Naive thymus-derived CD8-positive, alpha-beta T cell (primary cell): ENCODE measurements at regions not wholly inside any gene's neighbourhood (a gene's known extent, or its start where the extent isn't known, plus 50 kb on each side); places are given as distances from the start of the nearest gene placed in this dataset.
"Not testable (repeated sequence)": the region's sequence is repeated elsewhere in the genome, so short reads cannot be mapped to it uniquely, and the experiment has no call there.

Experiments used
- ATAC-seq, 2 donors: fragments of 150-1000 bp; cut with Tn5 transposase in 1 of 2; sonication (Bioruptor Pico), chemical (Tn5 transposase) in 1 of 2; 1 replicate in 1 of 2; 2 replicates in 1 of 2; pipeline ENCODE4 v1.10.0; 2021; ENCODE audit warnings: mild to moderate bottlenecking in 2 of 2, moderate library complexity in 2 of 2
- POLR2A ChIA-PET: fragments of 350-600 bp; sonication (Branson Sonifier 250); formaldehyde crosslinking; loops from one replicate; lab custom pipeline; 2021; ENCODE audit warnings: antibody characterized with exemption; lab: Charles Lee
- DNase-seq, 10 donors: peaks; one replicate each; pipeline versions ENCODE4 v3.0.0 to v3.0.0-alpha.2; 2020 to 2022
- H3K27ac Mint-ChIP-seq, 10 donors: one replicate each; pipeline ENCODE4 v1.8.0; 2020 to 2022; ENCODE audit warnings: mild to moderate bottlenecking in 10 of 10, mixed read lengths in 10 of 10, moderate library complexity in 4 of 10, inconsistent platforms in 1 of 10
- H3K27me3 Mint-ChIP-seq, 5 donors: one replicate each; pipeline ENCODE4 v1.8.0; 2021 to 2022; ENCODE audit warnings: mixed read lengths in 5 of 5
- H3K36me3 Mint-ChIP-seq, 3 donors: one replicate each; pipeline ENCODE4 v1.8.0; 2020 to 2022; ENCODE audit warnings: mixed read lengths in 3 of 3, mild to moderate bottlenecking in 2 of 3, inconsistent platforms in 1 of 3
- H3K4me1 Mint-ChIP-seq, 4 donors: one replicate each; pipeline ENCODE4 v1.8.0; 2021 to 2022; ENCODE audit warnings: mixed read lengths in 4 of 4
- H3K4me3 Mint-ChIP-seq, 10 donors: one replicate each; pipeline ENCODE4 v1.8.0; 2020 to 2022; ENCODE audit warnings: mild to moderate bottlenecking in 10 of 10, mixed read lengths in 10 of 10, moderate library complexity in 6 of 10, inconsistent platforms in 1 of 10
- H3K9me3 Mint-ChIP-seq, 9 donors: one replicate each; pipeline ENCODE4 v1.8.0; 2020 to 2022; ENCODE audit warnings: mixed read lengths in 9 of 9, mild to moderate bottlenecking in 3 of 9, inconsistent platforms in 1 of 9, moderate library complexity in 1 of 9

DNA sequence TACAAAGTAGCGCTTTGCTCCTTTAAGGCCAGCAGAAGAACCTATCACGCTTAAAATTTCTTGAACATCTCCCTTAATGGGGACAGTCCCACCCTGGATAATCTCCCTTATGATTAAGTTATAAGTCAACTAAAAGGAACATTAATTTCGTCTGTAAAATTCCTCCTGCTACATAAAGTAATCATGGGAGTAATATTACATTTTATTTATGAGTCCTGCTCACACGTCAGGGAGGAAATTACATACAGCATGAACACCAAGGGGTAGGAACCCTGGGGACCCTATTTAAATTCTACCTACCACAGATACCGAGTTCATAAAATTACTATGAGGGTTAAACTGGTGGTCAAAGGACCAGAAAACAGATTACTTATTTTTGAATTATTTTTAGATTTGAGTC lies 926.6 kb upstream of the MBL2 start:
- H3K27ac Mint-ChIP-seq = no peak overlapping the region
- no peak for ATAC-seq

DNA sequence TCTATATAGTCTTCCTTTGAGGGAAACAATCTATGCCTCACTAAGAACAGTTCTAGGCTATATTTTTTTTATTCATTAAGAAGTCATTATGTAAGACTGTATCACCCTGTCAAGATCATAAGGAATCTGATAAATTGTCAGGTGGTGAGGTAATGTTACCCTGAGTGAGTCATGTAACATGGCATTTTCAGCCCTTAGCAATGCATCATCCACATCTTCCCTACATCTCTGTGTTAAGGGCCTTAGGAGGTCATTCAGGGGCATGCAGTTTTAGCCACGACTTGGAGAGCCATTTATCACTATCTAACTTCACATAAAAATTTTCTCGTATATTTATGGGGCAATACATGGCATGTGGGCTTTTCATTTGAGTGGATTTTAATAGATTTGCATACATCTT lies 924.5 kb upstream of the MBL2 start:
- Mint-ChIP-seq H3K4me3 (no peak overlapping the region), H3K9me3 (peaks cover 0 to 19% (median 6%) of the 10 kb centered on the region in 9 donors), H3K27ac (peak overlapping the region in 1 of 10 donors; percentile 34), H3K36me3 (no peaks in the 10 kb centered on the region), H3K27me3 (no peaks in the 10 kb centered on the region), H3K4me1 (no peaks in the 10 kb centered on the region)
- DNase-seq = no peak
- POLR2A ChIA-PET = no interaction called here
- no peak for ATAC-seq

More for the DNA sequence above, 926.6 kb upstream of the MBL2 start:
- Mint-ChIP-seq H3K9me3 (peaks cover 0 to 19% (median 6%) of the 10 kb centered on the region in 9 donors), H3K36me3 (no peaks in the 10 kb centered on the region), H3K27me3 (no peaks in the 10 kb centered on the region), H3K4me1 (no peaks in the 10 kb centered on the region), H3K4me3 (no peak overlapping the region)
- no peak for DNase-seq
- POLR2A ChIA-PET = no interaction called here

DNA sequence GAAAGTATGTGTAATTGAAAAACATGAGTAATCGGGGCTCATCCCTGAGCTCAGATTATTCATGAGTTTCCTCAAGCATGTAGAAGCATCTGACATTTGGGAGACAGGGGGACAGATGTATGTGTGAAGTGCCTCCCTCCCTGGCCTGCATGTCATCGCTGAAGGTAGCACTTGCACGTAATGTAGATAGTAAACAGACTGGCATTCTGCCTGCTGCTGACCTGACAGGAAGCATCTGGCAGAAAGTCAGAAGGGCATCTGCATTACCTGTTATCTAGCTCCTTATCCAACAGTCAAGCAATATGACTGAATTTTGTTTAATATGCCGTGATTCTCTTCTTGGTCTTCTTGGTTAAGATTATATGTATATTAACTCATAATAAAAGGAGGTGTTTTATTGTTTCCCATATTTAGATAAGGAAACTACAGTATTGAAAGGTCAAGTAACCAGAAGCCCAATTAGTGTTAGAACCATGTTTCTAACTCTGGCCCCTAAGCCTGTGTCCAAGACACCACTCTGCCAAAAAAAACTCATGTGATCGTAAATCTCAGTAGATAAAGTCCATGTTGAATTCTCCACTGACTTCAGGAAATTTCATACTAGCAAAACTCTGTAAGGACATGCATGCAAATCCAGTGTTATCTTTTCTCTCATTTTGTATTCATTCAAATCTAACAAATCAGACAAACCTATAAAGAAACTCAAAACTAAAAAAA lies 918.1 kb upstream of the MBL2 start:
- Mint-ChIP-seq H3K4me3 (no peak overlapping the region), H3K4me1 (no peaks in the 10 kb centered on the region), H3K27ac (no peak overlapping the region), H3K36me3 (no peaks in the 10 kb centered on the region), H3K27me3 (no peaks in the 10 kb centered on the region), H3K9me3 (peaks cover 0 to 11% (median 0%) of the 10 kb centered on the region in 9 donors)
- ATAC-seq = no peak
- POLR2A ChIA-PET = no interaction called here
- DNase-seq = no peak

DNA sequence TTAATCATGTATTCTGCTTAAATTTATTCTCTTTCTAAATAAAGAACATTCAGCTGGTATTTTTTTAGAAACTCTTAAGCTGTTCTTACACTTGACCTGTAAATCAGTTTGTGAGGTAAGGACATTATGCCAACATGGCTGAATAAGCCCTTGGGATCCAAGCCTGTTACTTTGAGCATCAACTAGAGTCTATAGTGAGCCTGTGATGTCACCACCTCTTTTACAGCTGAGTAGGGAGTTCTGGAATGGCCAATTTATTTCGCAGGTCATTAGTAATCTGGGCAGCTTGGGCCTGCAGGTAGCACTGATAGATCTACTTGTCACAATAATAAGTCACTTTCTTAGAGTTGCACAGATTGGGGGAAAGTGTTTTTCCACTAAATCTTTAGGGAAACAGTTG lies 915.2 kb upstream of the MBL2 start:
- ATAC-seq (no peak), DNase-seq (no peak)
- Mint-ChIP-seq H3K4me1 (no peaks in the 10 kb centered on the region), H3K36me3 (no peaks in the 10 kb centered on the region), H3K4me3 (no peak overlapping the region), H3K27ac (no peak overlapping the region), H3K9me3 (peaks cover 0 to 18% (median 3%) of the 10 kb centered on the region in 9 donors), H3K27me3 (no peaks in the 10 kb centered on the region)
- POLR2A ChIA-PET = no interaction called here

DNA sequence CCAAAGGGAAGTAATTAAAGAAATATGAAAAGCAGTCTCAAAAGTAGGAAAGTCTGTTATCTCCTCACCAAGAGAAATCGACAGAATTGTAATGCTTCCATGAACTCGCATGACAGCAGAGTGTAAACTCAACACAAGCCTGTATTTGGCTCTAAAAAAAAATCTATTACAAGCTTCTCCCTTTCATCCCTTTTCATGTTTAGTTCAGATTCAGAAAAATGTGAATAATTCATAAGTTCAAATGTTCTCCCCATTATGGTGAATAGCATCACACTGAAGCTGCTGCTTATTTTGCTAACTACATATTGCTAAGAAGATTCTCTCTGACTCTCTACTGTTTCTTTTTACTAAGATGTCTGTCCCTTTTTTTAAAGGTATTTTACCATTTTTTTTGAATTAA lies 910.3 kb upstream of the MBL2 start:
- Mint-ChIP-seq H3K9me3 (peaks cover 0 to 10% (median 3%) of the 10 kb centered on the region in 9 donors), H3K27ac (no peak overlapping the region), H3K27me3 (no peaks in the 10 kb centered on the region), H3K4me1 (no peaks in the 10 kb centered on the region), H3K36me3 (no peaks in the 10 kb centered on the region), H3K4me3 (no peak overlapping the region)
- DNase-seq = no peak
- POLR2A ChIA-PET = no interaction called here
- ATAC-seq = no peak

DNA sequence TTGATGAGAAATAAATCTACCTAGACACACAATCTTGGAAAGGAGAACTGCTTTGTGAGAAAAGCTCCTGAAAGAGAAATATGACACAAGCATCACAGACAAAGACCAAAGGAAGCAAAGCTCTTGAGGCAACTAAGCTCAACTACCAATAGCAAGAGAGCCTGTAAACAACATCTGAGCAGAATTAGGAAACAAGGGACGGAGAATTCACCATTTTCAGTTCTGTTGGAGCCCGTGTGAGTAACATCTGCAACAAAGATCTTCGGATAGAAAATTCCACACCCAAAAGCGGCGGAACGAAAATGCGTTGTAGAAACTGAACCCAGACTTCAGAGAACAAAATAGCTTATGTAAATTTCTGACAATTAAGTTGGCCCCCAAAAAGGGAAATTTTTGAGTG lies 909.9 kb upstream of the MBL2 start:
- no peaks in the 10 kb centered on the region for H3K36me3 Mint-ChIP-seq
- H3K27ac Mint-ChIP-seq = no peak overlapping the region
- DNase-seq = no peak
- no peak overlapping the region for H3K4me3 Mint-ChIP-seq
- H3K4me1 Mint-ChIP-seq = no peaks in the 10 kb centered on the region
- peaks cover 0 to 10% (median 3%) of the 10 kb centered on the region in 9 donors for H3K9me3 Mint-ChIP-seq
- no peak for ATAC-seq
- POLR2A ChIA-PET = no interaction called here
- no peaks in the 10 kb centered on the region for H3K27me3 Mint-ChIP-seq

DNA sequence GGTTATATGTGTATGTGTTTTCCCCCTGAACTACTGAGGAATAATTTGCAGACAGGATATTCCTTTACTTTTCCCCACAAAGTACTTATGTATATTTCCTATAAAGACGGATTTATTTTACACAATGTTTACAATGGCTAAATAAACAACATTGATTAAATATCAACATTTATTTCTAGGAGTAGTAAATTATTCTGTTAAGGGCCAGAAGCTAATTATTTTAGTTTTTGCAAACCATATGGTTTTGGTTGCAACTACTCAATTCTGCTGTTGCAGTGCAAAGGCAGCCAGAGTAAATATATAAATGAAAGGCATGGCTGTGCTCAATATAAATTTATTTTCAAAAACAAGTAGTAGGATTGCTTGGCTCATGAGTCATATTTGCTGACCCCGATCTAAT lies 907.1 kb upstream of the MBL2 start:
- H3K4me3 Mint-ChIP-seq = no peak overlapping the region
- peaks cover 0 to 17% (median 5%) of the 10 kb centered on the region in 9 donors for H3K9me3 Mint-ChIP-seq
- POLR2A ChIA-PET = no interaction called here
- no peak overlapping the region for H3K27ac Mint-ChIP-seq
- ATAC-seq = no peak
- no peaks in the 10 kb centered on the region for H3K27me3 Mint-ChIP-seq
- DNase-seq = no peak
- H3K4me1 Mint-ChIP-seq = no peaks in the 10 kb centered on the region
- H3K36me3 Mint-ChIP-seq = no peaks in the 10 kb centered on the region

DNA sequence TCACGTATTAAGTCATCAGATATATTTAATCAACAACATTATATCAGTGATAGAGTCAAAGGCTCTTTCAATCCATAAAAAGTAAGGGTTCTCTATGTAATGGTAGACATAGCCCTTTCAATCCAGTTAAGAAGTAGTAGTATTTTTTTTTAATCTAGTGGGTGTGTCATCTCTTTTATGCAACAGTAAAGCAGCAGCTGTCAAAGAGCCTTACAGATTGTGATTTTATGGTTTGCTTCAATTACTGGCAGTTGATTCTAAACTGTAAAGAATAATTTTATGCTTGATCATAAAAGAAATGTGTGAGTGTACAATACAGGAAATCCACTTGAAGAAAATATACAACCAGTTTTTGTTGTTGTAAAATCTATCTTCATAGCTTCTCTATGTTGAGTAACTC lies 902.6 kb upstream of the MBL2 start:
- no peaks in the 10 kb centered on the region for H3K27me3 Mint-ChIP-seq
- no peak for ATAC-seq
- DNase-seq = no peak
- H3K36me3 Mint-ChIP-seq = no peaks in the 10 kb centered on the region
- no peak overlapping the region for H3K27ac Mint-ChIP-seq
- H3K4me3 Mint-ChIP-seq = no peak overlapping the region
- H3K9me3 Mint-ChIP-seq = peaks cover 0 to 19% (median 4%) of the 10 kb centered on the region in 9 donors
- H3K4me1 Mint-ChIP-seq = no peaks in the 10 kb centered on the region
- POLR2A ChIA-PET = no interaction called here

DNA sequence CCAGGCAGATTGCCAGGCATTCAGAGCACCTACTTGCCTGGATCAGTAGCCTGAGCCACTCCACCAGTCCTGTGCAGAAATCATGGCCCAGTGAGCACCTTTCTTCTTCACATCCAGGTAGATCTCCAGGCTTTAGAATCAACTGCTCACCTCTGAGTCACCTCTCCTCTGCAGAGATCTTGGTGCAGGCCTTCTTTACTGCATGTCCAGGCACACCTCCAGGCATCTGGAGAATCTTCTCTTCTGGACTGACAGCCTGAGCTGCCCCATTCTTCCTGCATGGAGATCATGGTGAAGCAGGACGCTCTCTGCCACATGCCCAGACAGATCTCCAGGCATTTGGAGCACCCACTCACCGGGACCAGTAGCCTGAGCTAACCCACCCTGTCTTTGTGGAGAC lies 894.5 kb upstream of the MBL2 start:
- no peaks in the 10 kb centered on the region for H3K27me3 Mint-ChIP-seq
- no peaks in the 10 kb centered on the region for H3K4me1 Mint-ChIP-seq
- POLR2A ChIA-PET = no interaction called here
- H3K4me3 Mint-ChIP-seq = no peak overlapping the region
- H3K36me3 Mint-ChIP-seq = no peaks in the 10 kb centered on the region
- H3K27ac Mint-ChIP-seq = no peak overlapping the region
- ATAC-seq (no peak), DNase-seq (no peak)
- peaks cover 2 to 26% (median 12%) of the 10 kb centered on the region in 9 donors for H3K9me3 Mint-ChIP-seq

DNA sequence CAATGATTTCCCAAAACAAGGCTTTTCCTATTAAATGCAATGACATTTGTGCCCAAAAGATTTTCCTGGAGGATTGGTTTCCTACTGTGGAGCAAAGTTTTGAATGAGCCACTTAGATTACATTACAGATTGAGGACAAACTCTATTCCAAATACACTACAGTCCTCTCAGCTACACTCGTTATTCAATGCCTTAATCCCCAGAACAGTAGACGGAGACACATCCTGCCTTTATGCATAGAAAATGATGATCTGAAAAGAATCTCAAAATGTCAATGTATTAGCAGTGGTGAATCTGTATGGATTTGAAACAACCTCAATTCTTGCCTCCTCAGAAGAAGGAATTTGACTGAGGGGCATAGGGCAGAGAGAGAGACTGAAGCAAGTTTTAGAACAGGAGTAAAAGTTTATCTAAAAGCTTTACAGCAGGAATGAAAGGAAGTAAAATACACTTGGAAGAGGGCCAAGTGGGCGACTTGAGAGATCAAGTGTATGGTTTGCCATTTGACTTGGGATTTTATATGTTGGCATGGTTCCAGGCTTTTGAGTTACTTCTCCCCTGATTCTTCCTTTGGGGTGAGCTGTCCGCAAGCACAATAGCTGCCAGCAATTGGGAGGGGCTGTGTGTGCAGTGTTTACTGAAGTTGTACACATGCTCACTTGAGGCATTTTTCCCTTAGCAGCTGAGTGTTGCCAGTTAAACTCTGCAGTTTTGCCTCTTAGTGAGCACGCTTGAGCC lies 891.9 kb upstream of the MBL2 start:
- DNase-seq = no peak
- H3K27ac Mint-ChIP-seq = no peak overlapping the region
- no peaks in the 10 kb centered on the region for H3K36me3 Mint-ChIP-seq
- POLR2A ChIA-PET = no interaction called here
- no peak for ATAC-seq
- no peak overlapping the region for H3K4me3 Mint-ChIP-seq
- H3K4me1 Mint-ChIP-seq = no peaks in the 10 kb centered on the region
- H3K27me3 Mint-ChIP-seq = no peaks in the 10 kb centered on the region
- H3K9me3 Mint-ChIP-seq = peaks cover 4 to 19% (median 13%) of the 10 kb centered on the region in 9 donors

DNA sequence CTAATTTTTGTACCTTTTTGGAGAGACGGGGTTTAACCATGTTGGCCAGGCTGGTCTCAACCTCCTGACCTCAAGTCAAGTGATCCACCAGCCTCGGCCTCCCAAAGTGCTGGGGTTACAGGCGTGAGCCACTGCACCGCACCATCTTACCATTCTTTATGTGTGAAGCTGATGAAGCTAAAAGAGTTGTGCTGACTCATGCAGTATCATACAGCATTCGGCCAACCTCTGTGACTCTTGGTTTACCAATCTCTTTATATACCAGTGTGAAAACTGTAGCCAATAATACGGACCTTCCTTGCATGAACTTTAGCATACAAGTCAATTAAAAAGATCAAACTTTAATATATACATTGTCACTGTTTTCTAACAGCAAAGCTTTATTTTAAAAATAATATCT lies 878.2 kb upstream of the MBL2 start:
- no peaks in the 10 kb centered on the region for H3K36me3 Mint-ChIP-seq
- peaks cover 0 to 11% (median 3%) of the 10 kb centered on the region in 9 donors for H3K9me3 Mint-ChIP-seq
- POLR2A ChIA-PET = no interaction called here
- ATAC-seq (no peak), DNase-seq (no peak)
- H3K4me3 Mint-ChIP-seq = no peak overlapping the region
- H3K4me1 Mint-ChIP-seq = no peaks in the 10 kb centered on the region
- no peak overlapping the region for H3K27ac Mint-ChIP-seq
- H3K27me3 Mint-ChIP-seq = no peaks in the 10 kb centered on the region

DNA sequence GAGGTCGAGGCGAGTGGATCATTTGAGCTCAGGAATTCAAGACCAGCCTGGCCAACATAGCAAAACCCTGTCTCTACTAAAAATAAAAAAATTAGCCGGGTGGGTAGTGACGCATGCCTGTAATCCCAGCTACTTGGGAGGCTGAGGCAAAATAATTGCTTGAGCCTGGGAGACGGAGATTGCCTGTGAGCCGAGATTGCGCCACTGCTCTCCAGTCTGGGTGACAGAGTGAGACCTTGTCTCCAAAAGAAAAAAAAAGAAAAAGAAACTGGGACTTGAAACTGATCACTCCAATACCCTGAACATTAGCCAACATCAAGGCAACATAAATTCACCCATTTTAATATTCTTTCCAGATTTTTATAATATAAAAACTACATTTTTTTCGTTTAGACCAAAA lies 874.6 kb upstream of the MBL2 start:
- H3K4me1 Mint-ChIP-seq, DNase-seq, H3K27me3 Mint-ChIP-seq, POLR2A ChIA-PET, H3K9me3 Mint-ChIP-seq, H3K4me3 Mint-ChIP-seq, H3K36me3 Mint-ChIP-seq, ATAC-seq, H3K27ac Mint-ChIP-seq: not testable (repeated sequence)

DNA sequence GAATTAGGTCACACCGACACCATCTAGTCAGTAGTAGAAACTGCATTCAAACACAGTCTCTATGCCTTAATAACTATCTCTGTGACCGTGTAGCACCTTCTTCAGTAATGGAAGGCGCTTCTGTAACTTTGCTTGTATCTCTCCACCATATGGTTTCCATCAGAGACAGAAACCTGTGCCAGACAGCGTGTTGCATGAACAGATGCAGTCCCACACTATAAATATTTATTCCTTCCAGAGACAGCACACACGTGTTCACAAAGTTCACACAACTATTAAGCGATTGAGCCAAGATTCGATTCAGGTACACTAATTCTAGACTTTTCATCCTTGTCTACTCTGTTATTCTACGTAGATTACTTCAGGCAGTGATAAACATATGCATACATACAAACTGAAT lies 873.9 kb upstream of the MBL2 start:
- H3K27ac Mint-ChIP-seq = no peak overlapping the region
- POLR2A ChIA-PET = no interaction called here
- H3K4me1 Mint-ChIP-seq = no peaks in the 10 kb centered on the region
- no peak for DNase-seq
- ATAC-seq = no peak
- H3K9me3 Mint-ChIP-seq = peaks cover 0 to 6% (median 0%) of the 10 kb centered on the region in 9 donors
- no peaks in the 10 kb centered on the region for H3K27me3 Mint-ChIP-seq
- no peaks in the 10 kb centered on the region for H3K36me3 Mint-ChIP-seq
- H3K4me3 Mint-ChIP-seq = no peak overlapping the region
